Thyroid gland (tissue), 4 donors: ENCODE measurements at regions not wholly inside any gene's neighbourhood (a gene's known extent, or its start where the extent isn't known, plus 50 kb on each side); places are given as distances from the start of the nearest gene placed in this dataset.

ENCODE experiments used
- CTCF ChIP-seq, 6 experiments: fragments of 200-600 bp in 3 of 6; fragments of 450-650 bp in 3 of 6; sonication (generic) in 3 of 6; IDR thresholded peaks; one replicate each; pipeline ENCODE4 v1.5.1; 2016 to 2019; ENCODE audit warnings: antibody characterized with exemption in 6 of 6, mild to moderate bottlenecking in 2 of 6, inconsistent platforms in 1 of 6, moderate library complexity in 1 of 6
- POLR2A ChIP-seq, 2 donors: fragments of 450-650 bp; IDR thresholded peaks; one replicate each; pipeline ENCODE4 v1.6.1; 2017; ENCODE audit warnings: antibody characterized with exemption in 2 of 2, mild to moderate bottlenecking in 2 of 2, moderate library complexity in 1 of 2

- TF ChIP-seq CTCF (IDR thresholded peaks at IDR 0.05) (no peak), POLR2A (IDR thresholded peaks at IDR 0.05) (no peak)
These were observed 209.6 kb downstream of the TFAP2B start for GRCh38 chr6:51028276-51028675.
